Pons (tissue), 1 donor: ENCODE measurements at regions not wholly inside any gene's neighbourhood (a gene's known extent, or its start where the extent isn't known, plus 50 kb on each side); places are given as distances from the start of the nearest gene placed in this dataset.
"Not testable (repeated sequence)": the region's sequence is repeated elsewhere in the genome, so short reads cannot be mapped to it uniquely, and the experiment has no call there.

Source experiments
- DNase-seq: peaks from one replicate; pipeline ENCODE4 v3.0.0-alpha.2; 2016; ENCODE audit warnings: low spot score

GRCh38 chr4:28479666-28480065 is 1619.0 kb downstream of the STIM2 start:
- no peak for DNase-seq

- DNase-seq = no peak
Observed at GRCh38 chr4:28481565-28481964, 1620.9 kb downstream of the STIM2 start.

- no peak for DNase-seq
Observed at GRCh38 chr4:28482580-28483270, 1622.1 kb downstream of the STIM2 start.

- no peak for DNase-seq
Observed at GRCh38 chr4:28488021-28488420, 1627.4 kb downstream of the STIM2 start.

GRCh38 chr4:28490669-28491068 is 1630.0 kb downstream of the STIM2 start:
- no peak for DNase-seq

GRCh38 chr4:28505064-28505463 is 1644.4 kb downstream of the STIM2 start:
- no peak for DNase-seq

GRCh38 chr4:28508636-28509035 is 1648.0 kb downstream of the STIM2 start:
- no peak for DNase-seq

- not testable (repeated sequence) for DNase-seq
Observed at GRCh38 chr4:28514766-28515165, 1654.1 kb downstream of the STIM2 start.

- no peak for DNase-seq
Observed at GRCh38 chr4:28518561-28519165, 1658.0 kb downstream of the STIM2 start.

- no peak for DNase-seq
Observed at GRCh38 chr4:28523681-28524190, 1663.1 kb downstream of the STIM2 start.

- no peak for DNase-seq
Observed at GRCh38 chr4:28536124-28536523, 1675.5 kb downstream of the STIM2 start.

- DNase-seq = no peak
Observed at GRCh38 chr4:28545986-28546385, 1685.3 kb downstream of the STIM2 start.

- DNase-seq = no peak
Observed at GRCh38 chr4:28548136-28548535, 1687.5 kb downstream of the STIM2 start.

- DNase-seq = no peak
Observed at GRCh38 chr4:28548594-28548993, 1688.0 kb downstream of the STIM2 start.

GRCh38 chr4:28555866-28556265 is 1695.2 kb downstream of the STIM2 start:
- no peak for DNase-seq

- DNase-seq = no peak
Observed at GRCh38 chr4:28557755-28558154, 1697.1 kb downstream of the STIM2 start.

GRCh38 chr4:28558895-28559294 is 1698.3 kb downstream of the STIM2 start:
- no peak for DNase-seq

GRCh38 chr4:28562913-28563312 is 1702.3 kb downstream of the STIM2 start:
- DNase-seq = no peak

- no peak for DNase-seq
Observed at GRCh38 chr4:28565396-28565795, 1704.8 kb downstream of the STIM2 start.

GRCh38 chr4:28600958-28601357 is 1740.3 kb downstream of the STIM2 start:
- no peak for DNase-seq

GRCh38 chr4:28621591-28621990 is 1761.0 kb downstream of the STIM2 start:
- no peak for DNase-seq

- DNase-seq = no peak
Observed at GRCh38 chr4:28636971-28637370, 1776.3 kb downstream of the STIM2 start.

- DNase-seq = no peak
Observed at GRCh38 chr4:28639747-28640146, 1779.1 kb downstream of the STIM2 start.

GRCh38 chr4:28654618-28655017 is 1794.0 kb downstream of the STIM2 start:
- no peak for DNase-seq
